GM21447 (cell line): ENCODE measurements at regions not wholly inside any gene's neighbourhood (a gene's known extent, or its start where the extent isn't known, plus 50 kb on each side); places are given as distances from the start of the nearest gene placed in this dataset.
A peak's percentile ranks its signal among the peaks of the same experiment; 100 is the strongest.

Source experiments
- ATAC-seq: cut with Tn5 transposase; IDR thresholded peaks from one replicate; pipeline ENCODE4 v1.9.1; 2021; ENCODE audit not compliant: unreplicated experiment

- ATAC-seq, result no peak
Measured at GRCh38 chr20:24738058-24738775, 210.9 kb upstream of the CST7 start.

DNA sequence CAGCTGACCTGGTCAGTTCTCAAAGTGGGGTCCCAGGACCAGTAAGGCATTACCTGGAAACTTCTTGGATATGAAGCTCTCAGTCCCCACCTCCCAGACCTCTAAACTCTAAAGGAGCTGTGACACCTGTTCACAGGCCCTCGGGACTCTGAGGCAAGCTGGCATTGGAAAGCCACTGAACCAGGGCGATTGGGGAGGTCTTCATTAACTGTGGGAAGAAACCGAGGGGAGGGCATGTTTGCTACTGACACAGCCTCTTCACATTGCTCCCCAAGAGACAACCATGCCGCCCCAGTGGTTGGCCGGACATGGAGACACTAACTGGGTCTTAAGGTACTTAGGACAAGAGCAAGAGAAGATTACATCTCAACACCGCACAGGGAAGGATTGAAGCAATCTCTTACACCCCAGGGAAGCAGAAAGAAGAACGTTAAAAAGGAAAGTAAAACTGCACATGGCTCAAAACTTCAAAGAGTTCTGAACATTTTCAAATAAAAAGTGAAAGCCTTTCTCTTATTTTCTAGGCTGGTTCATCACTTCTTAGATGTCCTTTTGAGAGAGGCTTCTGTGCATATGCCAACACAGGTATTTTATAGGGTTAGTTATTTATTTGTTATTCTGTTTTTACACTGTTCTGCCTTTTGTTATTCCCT lies 210.0 kb upstream of the CST7 start:
- peak; percentile 65 for ATAC-seq

- no peak for ATAC-seq
Measured at GRCh38 chr20:24739746-24740145, 209.3 kb upstream of the CST7 start.

- ATAC-seq, result no peak
Measured at GRCh38 chr20:24741493-24742072, 207.5 kb upstream of the CST7 start.

GRCh38 chr20:24742436-24742835 lies 206.6 kb upstream of the CST7 start:
- no peak for ATAC-seq

DNA sequence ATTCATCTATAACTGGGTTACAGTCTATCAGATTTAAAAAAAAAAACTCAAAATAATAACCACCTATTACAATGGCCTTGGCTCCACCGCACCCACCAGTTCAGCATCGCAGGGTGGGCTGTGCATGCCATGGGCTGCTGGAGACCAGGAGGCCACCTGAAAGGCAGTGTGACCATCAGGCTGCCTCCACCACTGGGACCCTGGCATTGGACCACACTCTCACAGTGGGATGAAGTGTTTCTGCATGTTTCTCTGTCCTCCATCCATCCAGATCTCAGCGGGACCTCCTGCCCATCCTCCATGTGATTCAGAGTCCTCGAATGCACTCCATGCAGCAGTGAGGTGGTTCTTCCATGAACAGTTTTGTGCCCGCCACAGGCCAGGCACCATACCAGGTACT lies 206.1 kb upstream of the CST7 start:
- no peak for ATAC-seq

GRCh38 chr20:24743641-24744040 lies 205.4 kb upstream of the CST7 start:
- no peak for ATAC-seq

DNA sequence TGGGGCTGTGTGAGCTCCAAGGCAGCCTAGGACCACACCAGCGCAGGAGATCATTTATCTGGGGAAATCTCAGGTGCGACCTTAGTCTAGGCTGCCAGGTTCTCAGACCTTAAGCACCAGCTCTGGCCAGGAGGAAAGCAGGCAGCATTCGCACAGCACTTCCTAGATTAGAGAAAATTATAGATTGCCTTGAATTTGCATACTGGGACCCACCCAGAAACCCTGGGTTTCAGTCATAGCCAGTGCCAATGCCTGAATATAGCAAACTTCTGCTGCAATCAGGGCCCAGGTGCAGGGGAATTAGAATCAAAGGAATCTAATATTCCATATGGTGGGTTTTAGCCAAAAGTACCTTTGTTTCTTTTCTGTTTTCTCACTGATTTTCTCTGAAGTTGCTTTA lies 204.3 kb upstream of the CST7 start:
- ATAC-seq, result no peak

DNA sequence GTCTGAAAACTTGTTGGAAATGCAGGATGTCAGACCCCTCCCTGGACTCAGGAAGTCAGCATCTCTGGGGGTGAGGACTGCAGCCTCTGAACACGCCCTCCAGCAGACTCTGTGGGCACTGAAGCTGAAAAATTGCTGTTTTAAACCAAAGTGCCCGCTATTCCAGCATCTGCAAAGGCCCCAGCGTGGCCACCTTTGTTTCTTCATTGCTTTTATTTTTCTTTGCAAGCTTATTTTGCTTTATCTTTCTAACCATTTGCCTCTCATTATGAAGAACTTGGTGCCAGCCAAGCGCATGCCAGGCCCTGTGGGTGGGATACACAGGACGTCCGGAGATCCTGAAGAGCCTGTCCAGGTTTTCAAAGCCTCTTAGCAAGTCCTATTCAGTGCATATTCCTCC lies 203.9 kb upstream of the CST7 start:
- no peak for ATAC-seq

GRCh38 chr20:24745617-24746350 lies 203.3 kb upstream of the CST7 start:
- ATAC-seq, result no peak

DNA sequence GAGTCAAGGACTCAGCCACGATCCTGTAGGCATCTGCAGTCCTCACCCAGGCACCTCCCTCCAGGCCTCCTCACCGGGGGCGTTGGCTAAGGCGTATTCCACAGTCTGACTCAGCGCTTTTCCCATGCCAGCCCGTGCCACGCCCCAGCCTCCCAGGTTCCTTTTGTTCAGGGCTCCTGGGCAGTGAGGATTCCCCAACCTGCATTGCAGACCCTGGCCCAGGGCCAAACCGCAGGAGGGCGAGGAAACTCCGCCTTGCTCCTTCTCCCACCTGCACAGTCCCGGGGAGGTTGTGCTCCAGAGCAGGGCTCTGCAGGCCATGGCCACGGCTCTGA lies 202.8 kb upstream of the CST7 start:
- no peak for ATAC-seq

DNA sequence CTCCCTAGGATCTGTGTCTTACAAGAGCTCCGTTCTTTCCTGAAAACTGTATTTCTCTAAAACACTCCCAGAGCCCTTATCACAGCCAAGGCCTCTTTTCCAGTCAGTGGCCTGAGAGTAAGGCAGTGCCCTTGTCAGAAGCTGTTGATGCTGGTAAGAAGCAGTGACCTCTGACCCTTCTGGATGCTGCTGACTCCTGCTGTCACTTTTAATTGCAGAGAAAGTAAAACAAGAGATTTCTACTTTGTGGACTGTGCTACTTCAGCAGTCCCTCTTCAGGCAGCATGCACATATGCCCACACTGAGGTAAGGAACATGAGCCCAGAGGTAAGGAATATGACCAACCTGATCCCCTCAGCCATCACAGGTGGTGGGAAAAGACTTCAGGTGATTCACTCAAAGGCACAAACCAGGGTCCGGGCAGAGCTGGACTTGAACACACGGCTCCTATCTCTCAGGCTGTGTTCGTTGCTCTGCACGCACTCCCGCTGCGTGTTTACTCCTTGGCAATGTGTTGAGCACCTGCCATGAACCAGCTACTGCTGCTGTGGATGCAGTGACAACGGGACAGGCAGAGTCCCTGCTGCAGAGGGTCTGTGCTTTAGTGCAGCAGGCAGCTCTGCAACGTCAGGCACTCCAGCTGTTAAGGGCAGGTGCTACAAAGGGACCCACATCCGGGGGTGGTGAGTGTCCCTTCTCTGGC lies 201.9 kb upstream of the CST7 start:
- no peak for ATAC-seq

GRCh38 chr20:24747881-24748595 lies 201.0 kb upstream of the CST7 start:
- ATAC-seq, result no peak

GRCh38 chr20:24751551-24751950 lies 197.5 kb upstream of the CST7 start:
- no peak for ATAC-seq

GRCh38 chr20:24752612-24753011 lies 196.5 kb upstream of the CST7 start:
- no peak for ATAC-seq

- no peak for ATAC-seq
Measured at GRCh38 chr20:24753130-24753529, 195.9 kb upstream of the CST7 start.

DNA sequence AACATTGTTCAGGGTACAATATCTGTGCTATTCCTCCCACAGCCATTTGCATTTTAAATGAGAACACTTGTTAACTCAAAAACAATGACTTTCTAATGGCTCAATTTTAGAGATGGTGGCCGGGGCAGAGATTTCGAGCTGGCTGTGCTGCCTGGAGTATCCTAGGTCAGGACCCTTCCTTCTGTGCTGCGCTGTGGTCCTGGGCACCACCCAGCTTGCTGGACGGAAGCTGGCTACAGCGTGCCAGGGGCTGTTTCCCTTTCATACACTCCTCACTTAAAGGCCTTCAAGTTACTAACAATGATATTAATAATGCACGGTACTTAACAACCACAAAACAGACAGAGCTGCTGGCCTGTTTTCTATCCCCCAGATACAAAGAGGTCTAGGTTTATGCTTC lies 194.4 kb upstream of the CST7 start:
- ATAC-seq, result no peak

DNA sequence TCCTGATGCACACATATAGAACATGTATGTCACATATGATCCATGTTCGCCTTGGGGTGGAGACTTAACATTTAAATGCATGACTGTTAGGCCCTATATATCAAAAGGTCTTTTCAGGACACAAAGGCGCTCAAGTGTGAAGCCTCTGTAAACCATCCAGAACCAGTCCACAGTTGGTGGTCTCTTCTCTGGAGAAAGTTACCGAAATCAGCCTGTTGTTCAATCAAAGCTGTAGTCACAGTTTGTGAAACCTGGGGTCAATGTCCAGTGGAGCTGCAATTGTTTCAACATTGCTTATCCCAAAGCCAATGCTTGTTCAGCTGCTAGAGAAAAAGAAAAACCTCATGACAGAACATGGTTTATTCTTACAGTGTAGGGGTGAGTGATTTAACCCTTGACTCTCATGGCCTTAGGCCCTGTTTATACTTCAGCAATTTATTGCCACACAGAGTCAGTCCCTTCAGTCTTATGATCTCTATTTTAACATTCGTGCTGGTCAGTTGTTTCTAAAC lies 193.6 kb upstream of the CST7 start:
- ATAC-seq, result no peak

GRCh38 chr20:24756292-24757025 lies 192.6 kb upstream of the CST7 start:
- no peak for ATAC-seq
